Limb (tissue), 2 donors: ENCODE measurements at regions not wholly inside any gene's neighbourhood (a gene's known extent, or its start where the extent isn't known, plus 50 kb on each side); places are given as distances from the start of the nearest gene placed in this dataset.
"Not testable (repeated sequence)": the region's sequence is repeated elsewhere in the genome, so short reads cannot be mapped to it uniquely, and the experiment has no call there.

Source experiments
- DNase-seq, 2 donors: peaks; one replicate each; pipeline ENCODE4 v3.0.0-alpha.2; 2016; ENCODE audit errors: extremely low spot score in 2 of 2

- no peak for DNase-seq
These were observed 496.1 kb upstream of the DIPK2B start for GRCh38 chrX:45696736-45697135.

GRCh38 chrX:45689971-45690370 is 489.3 kb upstream of the DIPK2B start:
- DNase-seq: no peak

DNA sequence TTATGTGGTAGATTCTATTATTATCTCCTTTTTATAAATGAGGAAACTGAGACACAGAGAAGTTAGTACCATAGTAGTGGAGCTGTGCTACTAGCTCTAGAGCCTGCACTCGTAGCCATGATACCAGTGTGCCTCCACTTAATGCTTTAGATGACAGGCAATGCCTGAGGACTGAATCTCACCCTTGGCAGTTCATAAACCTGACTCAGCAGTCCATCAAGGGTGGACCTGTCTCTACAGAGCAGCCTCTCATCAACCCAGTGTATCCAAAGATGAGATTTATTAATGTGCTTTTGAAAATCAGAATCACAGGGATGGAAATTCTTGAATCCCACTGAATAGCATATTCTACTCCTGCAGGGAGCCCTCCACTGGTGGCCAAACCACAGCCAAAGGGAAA is 483.2 kb upstream of the DIPK2B start:
- DNase-seq: no peak

- no peak for DNase-seq
These were observed 481.2 kb upstream of the DIPK2B start for GRCh38 chrX:45681891-45682290.

GRCh38 chrX:45669715-45670340 is 469.2 kb upstream of the DIPK2B start:
- no peak for DNase-seq

DNA sequence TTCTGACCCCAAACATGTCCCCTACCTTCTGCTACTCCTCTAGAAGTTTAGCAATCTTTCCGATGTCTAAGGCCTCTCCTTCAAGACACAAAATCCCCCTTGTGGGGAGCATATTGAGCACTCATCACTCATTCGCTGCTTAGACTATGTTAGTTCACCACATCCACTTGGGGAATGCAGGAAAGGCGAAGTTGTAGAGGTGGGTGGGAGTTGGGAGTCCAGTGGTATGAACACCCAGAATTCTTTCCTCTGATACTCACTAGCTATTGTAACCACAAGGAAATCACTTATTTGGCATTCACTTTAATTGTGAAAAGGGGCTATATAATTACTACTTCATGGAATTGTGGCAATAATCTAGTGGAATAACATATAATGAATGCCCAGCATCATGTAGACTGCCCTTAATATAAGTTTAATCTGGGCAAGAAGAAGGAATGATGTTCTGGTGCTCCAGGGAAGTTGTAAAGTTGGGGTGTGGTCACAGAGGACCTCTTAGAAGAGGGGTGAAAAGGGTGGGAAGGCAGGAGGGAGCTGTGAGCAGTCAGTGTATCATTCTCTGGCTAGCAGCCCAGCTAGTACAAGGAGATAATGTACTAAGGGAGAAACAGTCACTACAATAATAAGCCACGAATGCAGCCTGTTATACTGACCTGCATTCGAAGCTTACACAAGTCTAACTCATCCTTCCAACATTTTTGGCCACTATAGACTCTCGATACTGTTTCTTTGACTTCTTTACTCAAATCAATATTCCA is 468.2 kb upstream of the DIPK2B start:
- no peak for DNase-seq

DNA sequence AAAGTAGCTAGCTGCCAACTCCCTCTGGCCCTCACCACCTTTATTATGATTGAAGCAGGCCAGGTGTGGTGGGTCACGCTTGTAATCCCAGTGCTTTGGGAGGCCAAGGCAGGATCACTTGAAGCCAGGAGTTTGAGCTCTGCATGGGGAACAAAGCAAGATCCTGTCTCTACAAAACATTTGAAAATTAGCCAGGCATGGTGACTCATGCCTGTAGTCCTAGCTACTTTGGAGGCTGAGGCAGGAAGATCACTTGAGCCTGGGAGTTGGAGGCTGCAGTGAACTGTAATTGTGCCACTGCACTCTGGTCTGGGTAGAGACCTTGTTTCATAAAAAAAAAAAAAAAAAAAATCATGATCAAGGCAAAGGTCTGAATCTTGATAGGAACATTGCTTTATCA is 467.0 kb upstream of the DIPK2B start:
- DNase-seq: no peak

GRCh38 chrX:45664727-45665290 is 464.1 kb upstream of the DIPK2B start:
- no peak for DNase-seq

DNA sequence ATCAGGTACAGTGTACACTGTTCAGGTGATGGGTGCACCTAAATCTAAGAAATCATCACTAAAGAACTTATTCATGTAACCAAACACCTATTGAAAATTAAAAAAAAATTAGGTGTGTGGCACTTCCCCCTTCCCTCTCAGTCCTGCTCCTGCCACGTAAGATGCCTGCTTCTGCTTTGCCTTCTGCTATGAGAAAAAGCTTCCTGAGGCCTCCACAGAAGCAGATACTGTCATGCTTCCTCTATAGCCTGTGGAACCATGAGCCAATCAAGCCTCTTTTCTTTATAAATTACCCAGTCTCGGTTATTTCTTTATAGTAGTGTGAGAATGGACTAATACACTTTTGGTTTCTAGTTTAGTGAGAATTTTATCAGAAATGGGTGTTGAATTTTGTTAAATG is 459.8 kb upstream of the DIPK2B start:
- DNase-seq: no peak

GRCh38 chrX:45633419-45633818 is 432.7 kb upstream of the DIPK2B start:
- DNase-seq: no peak

DNA sequence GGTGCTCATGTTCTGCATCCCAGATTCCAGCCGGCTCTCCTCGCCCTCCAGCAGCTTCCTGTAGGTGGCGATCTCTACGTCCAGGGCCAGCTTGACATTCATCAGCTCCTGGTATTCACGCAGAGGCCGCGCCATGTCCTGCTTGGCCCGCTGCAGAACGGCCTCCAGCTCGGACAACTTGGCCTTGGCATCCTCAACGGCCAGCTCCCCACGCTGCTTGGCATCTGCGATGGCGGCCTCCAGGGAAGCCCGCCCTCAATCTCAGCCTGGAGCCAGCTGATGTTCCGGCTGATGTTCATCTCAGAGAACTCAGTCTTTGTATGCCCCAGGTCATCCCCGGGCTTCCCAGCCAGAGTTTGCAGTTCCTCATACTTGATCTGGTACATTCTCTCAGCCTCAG is 431.8 kb upstream of the DIPK2B start:
- DNase-seq: no peak

DNA sequence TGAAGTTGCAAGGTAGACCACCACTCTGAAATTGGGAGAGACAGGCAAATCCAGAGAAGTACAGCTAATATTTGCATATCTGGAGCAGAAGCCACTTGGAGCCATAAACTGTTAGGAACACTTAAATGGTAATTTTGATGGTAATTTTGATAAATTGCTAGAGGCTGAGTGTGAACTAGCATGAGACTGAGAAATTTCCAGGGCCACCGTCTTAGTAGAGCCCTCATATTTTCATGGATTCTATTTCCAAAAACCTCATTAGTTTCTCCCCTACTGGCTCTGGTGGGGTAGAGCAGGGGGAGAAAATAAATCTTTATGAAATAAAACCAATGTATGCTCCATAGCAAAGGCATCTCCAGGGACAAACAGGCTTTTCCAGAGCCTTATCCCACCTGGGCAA is 429.4 kb upstream of the DIPK2B start:
- DNase-seq: no peak

DNA sequence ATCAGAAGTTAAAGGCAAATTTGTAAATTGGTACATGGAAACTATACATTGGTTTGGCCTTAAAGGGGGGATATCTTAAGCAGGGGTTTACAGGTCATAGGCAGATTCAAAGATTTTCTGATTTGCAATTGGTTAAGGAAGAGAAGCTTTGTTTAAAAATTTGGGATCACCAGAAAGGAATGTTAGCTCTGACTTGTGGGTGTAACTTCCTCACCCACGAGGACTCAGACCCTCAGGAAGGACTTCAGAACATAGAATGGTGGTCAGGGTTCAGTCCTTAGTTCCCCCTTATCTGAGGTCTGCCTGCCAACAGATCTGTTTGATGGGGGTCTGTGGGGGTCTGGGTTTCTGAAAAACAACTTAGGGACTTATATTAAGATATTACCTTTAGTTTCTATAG is 427.4 kb upstream of the DIPK2B start:
- DNase-seq: no peak

- no peak for DNase-seq
These were observed 422.6 kb upstream of the DIPK2B start for GRCh38 chrX:45623266-45623665.

DNA sequence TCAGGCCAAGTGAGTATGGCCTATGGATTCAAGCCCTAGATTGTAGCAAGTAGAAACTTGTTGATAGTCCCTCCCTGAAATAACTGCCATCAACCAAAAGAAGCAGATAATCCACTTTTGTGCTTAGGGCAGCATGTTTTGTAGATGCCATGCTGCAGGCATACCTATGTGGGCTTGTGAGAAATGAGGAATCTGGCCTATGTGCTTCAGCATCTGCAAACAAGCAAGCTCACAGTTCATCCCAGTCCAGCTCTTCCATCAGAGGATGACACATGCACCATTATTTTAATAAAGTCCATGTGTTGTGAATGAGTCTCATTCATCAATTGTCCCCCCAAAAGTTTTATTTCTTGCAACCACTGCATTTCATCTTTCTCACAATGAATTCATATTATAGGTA is 421.9 kb upstream of the DIPK2B start:
- DNase-seq: no peak

- DNase-seq: no peak
These were observed 421.4 kb upstream of the DIPK2B start for GRCh38 chrX:45622042-45622423.

DNA sequence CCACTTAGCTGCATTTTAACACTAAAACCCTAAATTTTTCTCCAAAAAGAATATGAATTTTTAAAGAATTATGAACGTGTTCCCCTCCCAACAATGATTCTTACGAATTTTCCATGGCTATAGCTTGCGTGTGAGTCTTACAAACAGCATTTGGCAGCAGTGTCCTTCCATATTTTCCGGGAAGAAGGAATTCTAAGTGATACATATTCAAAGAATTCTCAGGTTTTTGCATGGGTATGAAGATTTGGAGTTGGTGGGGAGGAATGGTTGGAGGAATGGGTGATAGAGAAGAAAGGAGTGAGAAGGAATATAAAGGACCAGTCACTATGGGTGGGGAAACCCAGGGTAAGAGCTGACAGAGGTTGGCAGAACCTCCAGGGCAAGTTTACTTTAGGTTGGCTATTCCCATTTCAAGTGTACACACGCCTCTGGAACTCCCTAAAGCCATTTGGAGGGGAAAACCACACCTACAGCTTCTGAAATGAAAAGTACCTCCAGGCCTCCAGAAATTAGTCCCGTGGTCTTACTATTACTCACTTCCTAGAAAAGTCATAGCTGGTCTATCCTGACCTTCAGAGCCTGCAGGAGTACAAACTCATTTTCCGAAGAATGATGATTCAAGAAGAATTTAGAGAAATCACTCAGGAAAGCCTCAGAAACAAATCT is 420.8 kb upstream of the DIPK2B start:
- DNase-seq: no peak

DNA sequence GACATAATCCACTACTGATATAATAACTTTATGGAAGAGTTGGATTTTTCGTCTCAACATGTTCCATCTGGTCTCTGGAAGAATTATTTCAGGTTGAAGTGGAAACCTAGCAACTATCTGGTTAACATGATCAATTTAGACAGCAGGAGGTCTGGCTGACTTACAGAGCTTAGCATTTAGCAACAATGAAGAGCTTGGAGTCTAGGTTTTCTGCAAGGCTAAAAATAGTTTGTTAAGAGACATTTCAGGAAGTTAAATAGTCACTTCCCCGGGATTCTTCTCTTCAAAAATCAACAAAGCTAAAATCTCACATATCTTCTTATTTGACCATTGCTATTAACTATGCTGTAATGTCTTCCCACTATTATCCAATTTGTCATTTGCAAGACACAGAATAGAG is 418.6 kb upstream of the DIPK2B start:
- no peak for DNase-seq

DNA sequence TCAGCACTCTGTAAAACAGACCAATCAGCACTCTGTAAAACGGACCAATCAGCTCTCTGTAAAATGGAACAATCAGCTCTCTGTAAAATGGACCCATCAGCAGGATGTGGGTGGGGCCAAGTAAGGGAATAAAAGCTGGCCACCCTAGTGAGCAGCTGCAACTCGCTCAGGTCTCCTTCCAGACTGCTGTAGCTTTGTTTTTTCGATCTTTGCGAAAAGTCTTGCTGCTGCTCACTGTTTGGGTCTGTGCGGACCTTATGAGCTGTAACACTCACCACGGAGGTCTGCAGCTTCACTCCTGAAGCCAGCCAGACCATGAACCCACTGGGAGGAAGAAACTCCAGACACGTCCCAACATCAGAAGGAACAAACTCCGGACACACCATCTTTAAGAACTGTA is 414.9 kb upstream of the DIPK2B start:
- not testable (repeated sequence) for DNase-seq

GRCh38 chrX:45614853-45615252 is 414.2 kb upstream of the DIPK2B start:
- no peak for DNase-seq

DNA sequence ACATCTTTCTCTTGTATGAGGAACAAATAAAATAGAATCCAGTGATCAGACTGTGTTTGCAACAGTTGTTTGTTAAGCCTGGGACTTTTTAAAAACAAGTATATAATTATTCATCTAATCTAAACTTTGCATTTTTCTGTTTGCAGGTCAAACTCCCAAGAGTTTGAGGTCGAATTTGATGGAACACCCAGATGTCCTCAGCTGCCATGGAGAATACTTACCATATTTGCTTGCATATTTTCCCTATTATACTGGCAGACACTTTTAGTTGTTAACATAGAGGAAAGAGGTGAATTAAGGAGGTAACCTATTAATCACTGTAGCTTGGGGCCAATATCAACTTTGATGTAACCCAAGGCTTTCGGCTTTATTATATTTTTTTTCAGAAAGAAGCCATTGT is 401.5 kb upstream of the DIPK2B start:
- DNase-seq: no peak

DNA sequence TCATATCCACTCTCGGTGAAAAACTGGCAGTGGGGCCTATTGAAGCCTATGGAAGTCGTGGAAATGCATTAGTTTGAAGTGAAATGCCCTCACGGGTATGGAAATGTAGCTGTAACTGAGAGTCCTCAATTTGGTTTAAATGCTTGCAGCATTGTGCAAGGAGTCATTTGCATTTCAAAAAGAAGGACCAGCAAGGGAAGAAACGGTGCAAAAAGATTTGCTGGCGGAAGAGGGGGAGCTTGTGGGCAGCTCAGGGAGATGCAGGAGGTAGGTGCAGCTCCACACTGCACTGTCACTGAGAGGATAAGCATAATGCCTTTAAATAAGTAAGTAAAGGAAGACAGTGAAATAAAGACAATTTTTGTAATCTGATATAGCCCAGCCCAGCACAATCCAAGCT is 400.4 kb upstream of the DIPK2B start:
- no peak for DNase-seq

GRCh38 chrX:45598861-45599260 is 398.2 kb upstream of the DIPK2B start:
- no peak for DNase-seq
